HG03025 (cell line): ENCODE measurements at regions not wholly inside any gene's neighbourhood (a gene's known extent, or its start where the extent isn't known, plus 50 kb on each side); places are given as distances from the start of the nearest gene placed in this dataset.

ENCODE experiments used
- ATAC-seq: cut with Tn5 transposase; IDR thresholded peaks from one replicate; pipeline ENCODE4 v1.9.1; 2021; ENCODE audit warnings: mild to moderate bottlenecking, moderate library complexity; ENCODE audit not compliant: unreplicated experiment, low FRiP score

DNA sequence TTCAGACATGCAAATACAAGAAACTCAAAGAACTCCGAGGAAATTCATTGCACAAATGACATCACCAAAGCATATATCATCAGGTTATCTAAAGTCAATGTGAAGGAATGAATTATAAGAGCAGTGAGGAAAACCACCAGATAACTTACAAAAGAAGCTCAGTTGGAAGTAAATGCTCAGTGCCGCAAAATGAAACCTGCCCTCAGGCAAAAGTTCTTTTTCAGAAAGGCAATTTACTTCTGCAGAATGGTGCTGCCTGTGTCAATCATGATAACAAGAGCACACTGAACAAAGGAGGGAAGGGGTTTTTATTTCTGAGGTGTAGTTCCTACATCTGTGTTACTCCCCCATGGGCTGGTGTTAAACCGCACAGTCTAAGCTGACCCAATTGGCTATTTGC, 550.6 kb upstream of the SEMA3D start:
- ATAC-seq: no peak

- no peak for ATAC-seq
Observed at GRCh38 chr7:85736085-85736484, 549.2 kb upstream of the SEMA3D start.

DNA sequence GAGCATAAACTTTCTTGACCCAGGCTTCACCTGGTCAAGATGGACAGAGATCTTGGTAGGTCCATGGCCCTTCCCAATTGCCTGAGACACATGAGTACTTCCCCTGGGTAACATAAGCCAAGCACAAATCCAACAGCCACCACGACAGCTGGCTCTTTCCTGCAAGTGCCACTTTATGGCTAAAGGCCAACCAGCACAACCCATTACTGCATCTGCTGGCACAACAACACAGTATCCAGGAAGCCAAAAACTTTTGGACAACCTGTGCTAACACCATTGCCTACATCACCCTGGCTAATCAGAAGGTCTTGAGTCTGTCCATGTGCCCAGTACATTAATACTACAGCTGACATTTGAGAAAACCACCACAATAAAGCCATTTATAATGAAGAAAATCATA, 548.0 kb upstream of the SEMA3D start:
- no peak for ATAC-seq

- ATAC-seq: no peak
Observed at GRCh38 chr7:85733169-85733915, 546.5 kb upstream of the SEMA3D start.

DNA sequence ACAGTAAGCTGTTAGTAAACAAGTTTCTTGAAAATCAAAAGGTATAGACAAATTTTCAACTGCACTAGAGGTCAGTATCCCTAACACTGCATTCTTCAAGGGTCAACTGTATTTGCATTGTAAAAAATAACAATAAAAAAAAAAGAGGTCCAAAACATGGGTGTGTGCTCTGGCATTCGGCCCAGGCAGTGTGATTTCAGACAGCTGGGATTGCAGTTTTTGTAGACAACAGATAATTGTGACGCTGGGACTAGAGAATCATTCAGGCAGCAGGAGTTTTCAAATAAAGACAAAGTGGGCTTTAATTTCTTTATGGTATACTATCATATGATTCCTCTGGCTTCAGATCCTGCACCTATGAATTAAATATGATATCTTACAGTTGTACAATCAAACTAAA, 543.2 kb upstream of the SEMA3D start:
- ATAC-seq: no peak

GRCh38 chr7:85725026-85725425, 538.2 kb upstream of the SEMA3D start:
- ATAC-seq: no peak

DNA sequence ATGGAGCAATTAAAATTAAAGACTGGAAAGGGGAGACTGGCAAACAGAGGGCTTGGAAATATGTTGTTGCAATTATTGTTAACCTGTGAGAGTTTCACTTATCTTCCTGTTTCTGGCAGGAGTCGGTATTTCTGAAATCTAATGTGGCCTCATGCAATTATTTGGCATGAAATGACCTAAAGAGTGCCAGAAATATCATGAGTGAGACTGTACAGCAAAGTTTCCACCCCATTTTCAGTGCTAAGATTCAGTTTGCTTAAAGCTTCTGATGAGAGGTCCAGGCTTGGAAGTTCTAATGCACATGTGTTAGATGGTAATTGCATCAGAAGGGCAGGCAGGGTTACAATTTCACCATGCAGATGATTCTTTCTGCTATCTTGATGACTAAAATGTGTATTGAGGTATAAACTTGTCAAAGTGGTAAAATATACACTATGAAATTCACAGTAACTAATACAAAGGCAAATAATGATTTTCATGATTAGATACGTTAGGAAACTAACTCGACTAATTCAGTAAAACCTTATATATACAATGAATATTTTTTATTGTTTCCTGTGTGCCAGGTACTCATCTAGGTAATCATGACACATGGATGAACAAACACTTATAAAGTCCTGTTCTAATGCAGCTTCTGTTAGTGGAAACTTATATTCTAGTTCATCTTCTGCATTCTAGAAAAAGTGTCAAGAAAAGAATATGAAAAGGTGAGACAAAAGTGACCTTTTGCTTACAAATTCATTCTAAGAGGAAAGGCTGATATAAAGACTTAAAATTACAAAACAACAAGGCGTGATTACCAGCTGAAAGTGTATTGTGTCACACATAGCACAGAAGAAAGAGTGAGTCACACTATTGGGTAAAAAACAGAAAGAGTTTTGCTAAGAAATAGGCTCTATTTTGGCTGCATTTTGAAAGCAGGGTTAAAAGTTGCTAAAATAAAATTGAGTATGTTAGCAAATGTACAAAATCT, 533.4 kb upstream of the SEMA3D start:
- ATAC-seq: no peak

GRCh38 chr7:85716353-85716752, 529.5 kb upstream of the SEMA3D start:
- no peak for ATAC-seq

DNA sequence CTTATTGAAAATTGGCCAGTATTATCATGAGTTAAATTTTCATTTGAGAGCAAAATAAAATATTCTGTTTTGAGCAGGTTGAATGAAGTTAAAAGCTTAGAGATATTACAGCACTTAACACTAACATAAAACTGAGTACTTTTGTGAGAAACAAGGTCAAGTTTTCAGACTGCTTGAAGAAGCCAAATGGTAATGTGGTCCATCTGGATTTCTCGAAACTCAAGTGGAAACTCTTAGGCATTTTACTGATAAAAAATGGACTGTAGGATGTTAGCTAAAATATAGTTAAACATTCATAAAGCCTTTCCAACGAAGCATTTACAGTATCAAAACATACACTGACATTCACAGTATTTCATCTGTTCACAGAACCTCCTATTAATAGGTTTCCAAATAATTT, 528.1 kb upstream of the SEMA3D start:
- no peak for ATAC-seq

DNA sequence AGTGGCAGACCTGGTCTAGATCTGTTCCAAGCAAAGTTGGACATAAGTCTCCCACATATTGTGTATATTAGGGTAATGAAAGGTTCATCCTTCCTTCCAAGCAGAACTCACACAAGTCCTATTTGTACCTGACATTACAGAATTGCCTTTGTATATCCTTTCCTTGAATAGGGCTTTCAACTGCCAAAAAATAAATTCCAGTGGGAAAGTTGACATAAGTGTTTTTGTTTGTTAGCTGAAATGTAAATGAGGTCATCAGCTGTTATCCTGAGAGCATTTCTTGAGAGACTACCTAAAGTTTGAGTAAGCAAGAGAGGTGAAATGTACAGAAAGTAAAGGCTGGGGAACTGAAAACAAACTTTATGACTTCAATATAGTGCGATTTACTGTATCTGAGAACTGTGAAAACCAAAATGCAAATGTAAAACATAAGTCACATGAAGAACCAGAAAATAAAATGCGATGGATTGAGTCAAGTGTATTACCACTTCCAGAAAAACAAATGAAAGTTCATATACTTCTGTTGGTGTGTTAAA, 527.3 kb upstream of the SEMA3D start:
- no peak for ATAC-seq

DNA sequence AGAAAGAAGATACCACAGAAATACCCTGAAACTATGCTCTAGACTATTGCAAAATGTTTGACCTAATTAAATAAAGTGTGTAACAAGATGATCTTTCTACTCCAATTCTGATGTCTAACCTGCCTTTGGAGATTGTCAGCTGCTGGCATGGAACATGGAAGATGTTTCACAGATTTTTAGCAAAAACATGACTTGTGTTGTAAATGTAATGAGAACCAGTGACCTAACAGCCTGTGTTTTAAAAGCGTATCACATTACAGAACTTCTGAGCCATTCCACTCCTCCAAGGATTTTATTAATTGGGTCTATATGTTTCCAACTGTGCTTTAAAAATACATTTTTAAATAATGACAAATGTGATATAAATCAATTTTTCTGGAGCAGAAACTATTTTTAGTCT, 526.3 kb upstream of the SEMA3D start:
- no peak for ATAC-seq

- no peak for ATAC-seq
Observed at GRCh38 chr7:85711894-85712293, 525.0 kb upstream of the SEMA3D start.

DNA sequence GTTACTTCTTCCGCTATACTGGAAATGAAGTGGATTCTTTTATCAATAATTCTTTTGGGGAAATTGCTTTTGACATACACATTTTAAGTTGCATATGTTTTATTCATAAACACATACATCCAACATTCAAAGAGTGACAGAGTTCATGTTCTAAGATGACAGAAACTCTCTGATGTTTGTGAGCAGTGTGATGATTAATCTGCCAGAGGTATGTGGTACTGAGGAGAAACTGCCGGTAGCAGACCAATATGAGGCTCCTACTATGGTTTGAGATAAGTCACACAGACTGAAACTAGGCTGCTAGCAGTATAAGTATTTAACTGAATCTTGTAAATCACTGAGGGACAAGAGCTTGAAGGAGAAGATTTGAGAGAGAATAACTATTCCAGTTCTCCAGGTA, 524.1 kb upstream of the SEMA3D start:
- no peak for ATAC-seq

DNA sequence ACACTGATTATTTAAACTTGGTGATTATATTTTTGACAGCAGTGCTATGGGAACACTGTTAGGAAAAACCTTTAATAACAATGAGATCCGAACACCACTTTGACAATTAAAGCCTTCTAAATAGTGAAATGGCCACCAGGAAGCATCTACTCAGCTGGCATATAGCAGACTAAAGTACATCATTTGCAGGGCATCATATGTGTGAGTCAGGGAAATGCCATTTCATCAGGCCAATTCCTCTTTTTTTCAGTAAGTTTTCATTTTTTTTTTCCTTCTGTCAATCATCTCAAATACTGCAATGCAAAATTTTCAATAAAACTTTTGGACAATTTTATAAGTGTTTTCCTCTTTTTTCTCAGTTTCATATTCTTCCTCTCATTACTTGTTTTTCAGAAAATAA, 521.4 kb upstream of the SEMA3D start:
- ATAC-seq: no peak

DNA sequence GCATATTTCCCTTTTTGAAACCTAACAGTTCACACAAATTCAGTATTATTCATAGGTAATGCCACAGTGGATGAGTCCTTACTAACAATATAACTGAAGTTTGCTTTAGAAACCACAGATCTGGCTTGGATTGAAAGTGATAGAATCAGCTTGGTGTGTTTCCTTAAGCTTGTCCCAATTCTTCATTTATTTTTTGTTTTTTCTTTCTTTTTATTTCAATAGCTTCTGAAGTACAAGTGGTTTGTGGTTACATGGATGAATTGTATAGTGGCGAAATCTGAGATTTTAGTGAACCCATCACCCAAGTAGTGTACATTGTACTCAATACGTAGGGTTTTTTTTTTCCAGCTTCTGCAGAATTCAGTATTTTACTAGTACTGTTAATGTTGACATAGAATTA, 518.2 kb upstream of the SEMA3D start:
- no peak for ATAC-seq

DNA sequence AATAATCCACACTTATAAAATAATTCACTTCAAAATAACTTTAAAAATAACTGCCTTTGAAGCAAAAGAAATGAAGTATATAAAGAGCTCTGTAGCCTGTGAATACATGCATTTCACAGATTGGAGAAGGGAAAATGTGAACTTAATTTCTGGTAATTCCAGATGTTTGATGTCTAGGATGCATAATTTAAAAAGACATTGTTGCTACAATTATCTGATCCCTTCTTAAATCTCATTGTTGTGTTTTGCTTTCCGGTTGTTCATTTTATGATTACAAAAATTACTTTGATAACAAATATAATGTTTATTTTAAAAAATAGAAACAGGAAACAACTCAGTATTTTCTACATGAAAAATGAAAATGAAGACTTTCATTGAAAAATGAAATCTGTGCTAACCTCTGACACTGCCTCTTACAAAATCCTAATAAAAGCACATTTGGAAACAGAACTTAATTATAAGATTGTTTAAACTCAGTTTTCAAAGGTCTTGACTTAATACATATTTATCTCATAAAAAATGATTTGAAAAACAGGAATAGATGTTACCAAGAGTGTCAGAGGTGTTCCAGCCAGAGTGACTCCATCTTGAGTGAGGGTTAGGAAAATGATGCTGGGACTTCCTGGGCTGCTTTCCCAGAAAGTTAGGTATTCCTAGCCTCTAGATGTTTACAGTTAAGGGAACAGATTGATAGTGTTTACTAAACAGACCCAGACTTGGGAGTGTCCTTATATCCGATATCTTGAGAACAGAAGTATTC, 516.6 kb upstream of the SEMA3D start:
- no peak for ATAC-seq

DNA sequence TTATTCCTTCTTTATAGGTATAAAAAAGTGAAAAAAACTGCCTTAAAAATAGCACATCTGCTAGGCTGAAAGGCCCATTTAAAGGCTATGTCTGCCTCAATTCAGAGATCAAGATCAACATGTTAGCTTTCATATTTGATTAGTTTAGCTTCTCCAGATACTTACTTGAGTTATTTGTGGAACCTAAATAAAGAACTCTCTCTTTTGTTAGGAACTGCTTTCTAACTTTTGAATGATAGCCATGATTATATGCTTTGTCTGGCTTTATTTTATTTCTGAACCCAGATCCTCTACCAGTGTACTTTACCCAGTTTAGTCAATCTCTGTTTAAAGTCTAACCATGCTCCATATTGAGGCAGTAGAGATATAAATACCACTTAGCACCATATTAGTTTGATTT, 515.5 kb upstream of the SEMA3D start:
- ATAC-seq: no peak

- ATAC-seq: no peak
Observed at GRCh38 chr7:85699482-85699881, 512.6 kb upstream of the SEMA3D start.

GRCh38 chr7:85695533-85695932, 508.7 kb upstream of the SEMA3D start:
- ATAC-seq: no peak

GRCh38 chr7:85695041-85695440, 508.2 kb upstream of the SEMA3D start:
- no peak for ATAC-seq

GRCh38 chr7:85693326-85693725, 506.5 kb upstream of the SEMA3D start:
- no peak for ATAC-seq
